B cell (primary cell): ENCODE measurements at regions not wholly inside any gene's neighbourhood (a gene's known extent, or its start where the extent isn't known, plus 50 kb on each side); places are given as distances from the start of the nearest gene placed in this dataset.

Source experiments
- EZH2 ChIP-seq: IDR thresholded peaks from 2 replicates; pipeline ENCODE4 v1.6.1; 2012; ENCODE audit warnings: borderline replicate concordance, low read depth, mild to moderate bottlenecking, moderate library complexity, low read length; ENCODE audit not compliant: insufficient read depth, poor library complexity, severe bottlenecking
- TF ChIP-seq, protein P1 (sequence below): fragments of 200-600 bp; IDR thresholded peaks from one replicate; pipeline ENCODE4 v1.8.0; 2022; ENCODE audit warnings: antibody characterized with exemption, mild to moderate bottlenecking

DNA sequence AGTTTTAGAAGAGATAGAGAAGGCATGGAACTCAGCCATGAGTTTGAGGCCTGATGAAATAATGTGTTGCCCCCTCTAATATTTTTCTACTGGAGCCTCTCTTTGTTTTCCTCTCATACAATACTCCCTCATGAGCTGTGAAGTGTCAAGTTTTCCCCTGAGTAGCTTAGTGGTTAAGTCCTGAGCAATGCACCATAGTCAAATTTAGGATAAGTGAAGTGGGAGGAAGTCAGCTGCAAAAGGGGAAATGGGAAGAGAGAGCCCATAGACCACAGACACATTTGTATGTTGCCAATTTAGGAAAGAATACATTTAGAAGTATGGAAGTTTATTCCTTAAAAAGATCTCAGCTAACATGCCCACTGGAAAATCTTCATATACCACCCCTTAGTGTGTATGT is 171.5 kb upstream of the NREP start:
- TF ChIP-seq EZH2: no peak
- TF ChIP-seq, protein P1, sequence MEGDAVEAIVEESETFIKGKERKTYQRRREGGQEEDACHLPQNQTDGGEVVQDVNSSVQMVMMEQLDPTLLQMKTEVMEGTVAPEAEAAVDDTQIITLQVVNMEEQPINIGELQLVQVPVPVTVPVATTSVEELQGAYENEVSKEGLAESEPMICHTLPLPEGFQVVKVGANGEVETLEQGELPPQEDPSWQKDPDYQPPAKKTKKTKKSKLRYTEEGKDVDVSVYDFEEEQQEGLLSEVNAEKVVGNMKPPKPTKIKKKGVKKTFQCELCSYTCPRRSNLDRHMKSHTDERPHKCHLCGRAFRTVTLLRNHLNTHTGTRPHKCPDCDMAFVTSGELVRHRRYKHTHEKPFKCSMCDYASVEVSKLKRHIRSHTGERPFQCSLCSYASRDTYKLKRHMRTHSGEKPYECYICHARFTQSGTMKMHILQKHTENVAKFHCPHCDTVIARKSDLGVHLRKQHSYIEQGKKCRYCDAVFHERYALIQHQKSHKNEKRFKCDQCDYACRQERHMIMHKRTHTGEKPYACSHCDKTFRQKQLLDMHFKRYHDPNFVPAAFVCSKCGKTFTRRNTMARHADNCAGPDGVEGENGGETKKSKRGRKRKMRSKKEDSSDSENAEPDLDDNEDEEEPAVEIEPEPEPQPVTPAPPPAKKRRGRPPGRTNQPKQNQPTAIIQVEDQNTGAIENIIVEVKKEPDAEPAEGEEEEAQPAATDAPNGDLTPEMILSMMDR: no peak
